Astrocyte (in vitro differentiated cells and primary cell): ENCODE measurements at regions not wholly inside any gene's neighbourhood (a gene's known extent, or its start where the extent isn't known, plus 50 kb on each side); places are given as distances from the start of the nearest gene placed in this dataset.

Experiments used
- DNase-seq: peaks from one replicate; pipeline ENCODE4 v3.0.0-alpha.2; 2010; ENCODE audit warnings: low read depth
- FAIRE-seq: peaks from 2 replicates; lab custom pipeline; 2011; peaks lifted over from hg19 to GRCh38; lab: Jason Lieb, UNC
- H2AFZ ChIP-seq: 2 replicates; pipeline ENCODE4 v1.6.0; 2012; ENCODE audit warnings: low read depth, low read length, inconsistent platforms
- H3K27ac ChIP-seq: 2 replicates; pipeline ENCODE4 v1.5.1; 2011; ENCODE audit warnings: low read depth, low read length, inconsistent platforms
- H3K27me3 ChIP-seq: 2 replicates; pipeline ENCODE4 v1.6.0; 2011; ENCODE audit warnings: low read length, inconsistent platforms; ENCODE audit not compliant: insufficient read depth
- H3K36me3 ChIP-seq: 2 replicates; pipeline ENCODE4 v1.5.1; 2011; ENCODE audit warnings: low read length, inconsistent platforms; ENCODE audit not compliant: insufficient read depth
- H3K4me1 ChIP-seq: 2 replicates; pipeline ENCODE4 v1.5.1; 2011; ENCODE audit warnings: low read length, inconsistent platforms; ENCODE audit not compliant: insufficient read depth
- H3K4me2 ChIP-seq: 2 replicates; pipeline ENCODE4 v1.6.0; 2012; ENCODE audit warnings: low read length, inconsistent platforms
- H3K4me3 ChIP-seq: 2 replicates; pipeline ENCODE4 v1.5.1; 2011; ENCODE audit warnings: low read depth, mild to moderate bottlenecking, low read length, inconsistent platforms; ENCODE audit not compliant: insufficient read depth
- H3K79me2 ChIP-seq: 2 replicates; pipeline ENCODE4 v1.6.0; 2012; ENCODE audit warnings: mild to moderate bottlenecking, low read length, inconsistent platforms; ENCODE audit not compliant: insufficient read depth
- H3K9ac ChIP-seq: 2 replicates; pipeline ENCODE4 v1.6.0; 2012; ENCODE audit warnings: mild to moderate bottlenecking, low read length, inconsistent platforms
- H3K9me3 ChIP-seq: 2 replicates; pipeline ENCODE4 v1.5.1; 2012; ENCODE audit warnings: low read depth, mild to moderate bottlenecking, low read length, inconsistent platforms; ENCODE audit not compliant: insufficient read depth
- H4K20me1 ChIP-seq: 2 replicates; pipeline ENCODE4 v1.6.0; 2012; ENCODE audit warnings: low read length, inconsistent platforms; ENCODE audit not compliant: insufficient read depth
- H3K27ac Mint-ChIP-seq: one replicate; pipeline ENCODE4 v1.8.0; 2021; ENCODE audit warnings: mild to moderate bottlenecking, mixed read lengths; ENCODE audit not compliant: unreplicated experiment
- H3K27me3 Mint-ChIP-seq: one replicate; pipeline ENCODE4 v1.8.0; 2021; ENCODE audit warnings: low read depth, mixed read lengths; ENCODE audit not compliant: unreplicated experiment
- H3K36me3 Mint-ChIP-seq: one replicate; pipeline ENCODE4 v1.8.0; 2021; ENCODE audit warnings: low read depth, mixed read lengths; ENCODE audit not compliant: unreplicated experiment
- H3K4me1 Mint-ChIP-seq: one replicate; pipeline ENCODE4 v1.8.0; 2021; ENCODE audit warnings: low read depth, mixed read lengths; ENCODE audit not compliant: unreplicated experiment
- H3K4me3 Mint-ChIP-seq: one replicate; pipeline ENCODE4 v1.8.0; 2021; ENCODE audit warnings: mild to moderate bottlenecking, moderate library complexity, mixed read lengths; ENCODE audit not compliant: unreplicated experiment
- H3K9me3 Mint-ChIP-seq: one replicate; pipeline ENCODE4 v1.8.0; 2021; ENCODE audit warnings: mild to moderate bottlenecking, mixed read lengths; ENCODE audit not compliant: unreplicated experiment
- CTCF ChIP-seq: IDR thresholded peaks from 2 replicates; pipeline ENCODE4 v1.5.1; 2011; ENCODE audit warnings: low read depth, mild to moderate bottlenecking, inconsistent platforms, low read length, moderate library complexity; ENCODE audit not compliant: insufficient read depth
- EZH2 ChIP-seq: IDR thresholded peaks from 2 replicates; pipeline ENCODE4 v1.6.1; 2012; ENCODE audit warnings: mild to moderate bottlenecking, low read length, inconsistent platforms; ENCODE audit not compliant: insufficient read depth

GRCh38 chr3:90034038-90034437 is 926.6 kb downstream of the EPHA3 start:
- Histone ChIP-seq H3K9me3 (no peaks in the 10 kb centered on the region), H3K27me3 (no peaks in the 10 kb centered on the region), H3K9ac (no peak overlapping the region), H4K20me1 (no peaks in the 10 kb centered on the region), H3K36me3 (no peaks in the 10 kb centered on the region), H3K4me1 (no peaks in the 10 kb centered on the region), H3K4me3 (no peak overlapping the region), H3K4me2 (no peak overlapping the region), H3K27ac (no peak overlapping the region), H2AFZ (no peak overlapping the region), H3K79me2 (no peaks in the 10 kb centered on the region)
- Mint-ChIP-seq H3K9me3 (no peaks in the 10 kb centered on the region), H3K27me3 (no peaks in the 10 kb centered on the region), H3K4me3 (no peak overlapping the region), H3K27ac (no peak overlapping the region), H3K36me3 (no peaks in the 10 kb centered on the region), H3K4me1 (peaks cover 6% of the 10 kb centered on the region)
- DNase-seq (no peak), FAIRE-seq (no peak)
- TF ChIP-seq CTCF (no peak), EZH2 (no peak)

GRCh38 chr3:90035643-90036042 is 928.2 kb downstream of the EPHA3 start:
- H3K36me3 ChIP-seq = no peaks in the 10 kb centered on the region
- Mint-ChIP-seq H3K4me3 (no peak overlapping the region), H3K27me3 (no peaks in the 10 kb centered on the region), H3K4me1 (peaks cover 6% of the 10 kb centered on the region), H3K27ac (no peak overlapping the region), H3K9me3 (no peaks in the 10 kb centered on the region), H3K36me3 (no peaks in the 10 kb centered on the region)
- H3K4me1 ChIP-seq = no peaks in the 10 kb centered on the region
- DNase-seq (no peak), FAIRE-seq (no peak)
- no peaks in the 10 kb centered on the region for H3K9me3 ChIP-seq
- no peak overlapping the region for H3K9ac ChIP-seq
- H3K27me3 ChIP-seq = no peaks in the 10 kb centered on the region
- no peak for TF ChIP-seq EZH2
- no peak for TF ChIP-seq CTCF
- no peaks in the 10 kb centered on the region for H3K79me2 ChIP-seq
- no peak overlapping the region for H3K27ac ChIP-seq
- H3K4me2 ChIP-seq = no peak overlapping the region
- H4K20me1 ChIP-seq = no peaks in the 10 kb centered on the region
- H2AFZ ChIP-seq = no peak overlapping the region
- H3K4me3 ChIP-seq = no peak overlapping the region

GRCh38 chr3:90036939-90037469 is 929.6 kb downstream of the EPHA3 start:
- Histone ChIP-seq H3K4me2 (no peak overlapping the region), H3K27me3 (no peaks in the 10 kb centered on the region), H3K79me2 (no peaks in the 10 kb centered on the region), H3K9me3 (no peaks in the 10 kb centered on the region), H3K4me1 (no peaks in the 10 kb centered on the region), H2AFZ (no peak overlapping the region), H3K9ac (no peak overlapping the region), H3K27ac (no peak overlapping the region), H4K20me1 (no peaks in the 10 kb centered on the region), H3K4me3 (no peak overlapping the region), H3K36me3 (no peaks in the 10 kb centered on the region)
- no peaks in the 10 kb centered on the region for H3K36me3 Mint-ChIP-seq
- no peak overlapping the region for H3K4me3 Mint-ChIP-seq
- H3K27me3 Mint-ChIP-seq = no peaks in the 10 kb centered on the region
- H3K4me1 Mint-ChIP-seq = peaks cover 6% of the 10 kb centered on the region
- H3K27ac Mint-ChIP-seq = no peak overlapping the region
- FAIRE-seq = no peak
- DNase-seq = no peak
- TF ChIP-seq CTCF = no peak
- TF ChIP-seq EZH2 = no peak
- H3K9me3 Mint-ChIP-seq = no peaks in the 10 kb centered on the region
